Peyer's patch (tissue), 4 donors: ENCODE measurements at regions not wholly inside any gene's neighbourhood (a gene's known extent, or its start where the extent isn't known, plus 50 kb on each side); places are given as distances from the start of the nearest gene placed in this dataset.

ENCODE experiments used
- DNase-seq, 3 donors: peaks; one replicate each; pipeline ENCODE4 v3.0.0-alpha.2; 2017 to 2019
- H3K27ac ChIP-seq, 4 donors: fragments of 200-600 bp; sonication (generic); one replicate each; pipeline ENCODE4 v1.5.1; 2016 to 2019
- H3K27me3 ChIP-seq, 2 donors: fragments of 200-600 bp; sonication (generic); one replicate each; pipeline ENCODE4 v1.5.1; 2019
- H3K36me3 ChIP-seq, 3 donors: fragments of 200-600 bp; sonication (generic); one replicate each; pipeline ENCODE4 v1.5.1; 2016 to 2019
- H3K4me1 ChIP-seq, 4 donors: fragments of 200-600 bp; sonication (generic); one replicate each; pipeline ENCODE4 v1.5.1; 2016 to 2019
- H3K4me3 ChIP-seq, 4 donors: fragments of 200-600 bp; sonication (generic); 1 replicate in 3 of 4; 2 replicates in 1 of 4; pipeline ENCODE4 v1.5.1; 2016 to 2019; ENCODE audit warnings: mild to moderate bottlenecking in 1 of 4
- H3K9me3 ChIP-seq, 4 donors: fragments of 200-600 bp; sonication (generic); one replicate each; pipeline ENCODE4 v1.5.1; 2016 to 2019; ENCODE audit warnings: mild to moderate bottlenecking in 1 of 4
- POLR2A ChIP-seq, 2 donors: fragments of 450-650 bp; IDR thresholded peaks; one replicate each; pipeline ENCODE4 v1.5.1; 2017; ENCODE audit warnings: antibody characterized with exemption in 2 of 2, mild to moderate bottlenecking in 2 of 2, moderate library complexity in 2 of 2
- TF ChIP-seq, protein P1 (sequence below), 6 experiments: fragments of 450-650 bp in 4 of 6; fragments of 200-600 bp in 2 of 6; sonication (generic) in 1 of 6; IDR thresholded peaks; one replicate each; pipeline ENCODE4 v1.5.1; 2017 to 2019; ENCODE audit warnings: antibody characterized with exemption in 6 of 6, mild to moderate bottlenecking in 3 of 6, moderate library complexity in 1 of 6

DNA sequence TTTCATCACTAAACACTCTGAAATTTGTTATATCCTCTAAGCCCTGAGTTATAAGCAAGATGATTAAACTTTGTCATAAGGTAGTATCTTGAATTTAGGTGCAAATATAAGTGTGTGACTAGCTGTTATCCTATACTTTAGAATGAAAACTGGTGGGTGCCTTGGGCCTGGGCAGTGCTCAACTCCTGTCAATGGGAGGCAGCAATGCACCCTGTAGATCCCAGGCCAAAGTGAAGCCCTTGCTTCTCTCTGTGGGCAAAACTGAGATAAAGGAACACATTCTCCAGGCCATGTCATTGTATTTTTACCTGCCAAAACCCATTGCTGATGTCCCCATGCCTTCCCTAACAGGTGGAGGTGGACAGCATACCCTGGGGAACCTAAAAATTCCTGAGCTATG is 525.2 kb downstream of the TNS1 start:
- Histone ChIP-seq H3K9me3 (no peaks in the 10 kb centered on the region), H3K4me1 (no peaks in the 10 kb centered on the region), H3K27me3 (no peaks in the 10 kb centered on the region), H3K4me3 (no peak overlapping the region), H3K36me3 (no peaks in the 10 kb centered on the region), H3K27ac (no peak overlapping the region)
- DNase-seq = no peak
- no peak for TF ChIP-seq POLR2A (IDR thresholded peaks at IDR 0.05)
- TF ChIP-seq, protein P1, sequence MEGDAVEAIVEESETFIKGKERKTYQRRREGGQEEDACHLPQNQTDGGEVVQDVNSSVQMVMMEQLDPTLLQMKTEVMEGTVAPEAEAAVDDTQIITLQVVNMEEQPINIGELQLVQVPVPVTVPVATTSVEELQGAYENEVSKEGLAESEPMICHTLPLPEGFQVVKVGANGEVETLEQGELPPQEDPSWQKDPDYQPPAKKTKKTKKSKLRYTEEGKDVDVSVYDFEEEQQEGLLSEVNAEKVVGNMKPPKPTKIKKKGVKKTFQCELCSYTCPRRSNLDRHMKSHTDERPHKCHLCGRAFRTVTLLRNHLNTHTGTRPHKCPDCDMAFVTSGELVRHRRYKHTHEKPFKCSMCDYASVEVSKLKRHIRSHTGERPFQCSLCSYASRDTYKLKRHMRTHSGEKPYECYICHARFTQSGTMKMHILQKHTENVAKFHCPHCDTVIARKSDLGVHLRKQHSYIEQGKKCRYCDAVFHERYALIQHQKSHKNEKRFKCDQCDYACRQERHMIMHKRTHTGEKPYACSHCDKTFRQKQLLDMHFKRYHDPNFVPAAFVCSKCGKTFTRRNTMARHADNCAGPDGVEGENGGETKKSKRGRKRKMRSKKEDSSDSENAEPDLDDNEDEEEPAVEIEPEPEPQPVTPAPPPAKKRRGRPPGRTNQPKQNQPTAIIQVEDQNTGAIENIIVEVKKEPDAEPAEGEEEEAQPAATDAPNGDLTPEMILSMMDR (IDR thresholded peaks at IDR 0.05) = no peak

- Histone ChIP-seq H3K27me3 (no peaks in the 10 kb centered on the region), H3K4me3 (no peak overlapping the region), H3K4me1 (no peaks in the 10 kb centered on the region), H3K27ac (no peak overlapping the region), H3K36me3 (no peaks in the 10 kb centered on the region), H3K9me3 (no peaks in the 10 kb centered on the region)
- DNase-seq = no peak
- TF ChIP-seq, protein P1 (IDR thresholded peaks at IDR 0.05) = no peak
- TF ChIP-seq POLR2A (IDR thresholded peaks at IDR 0.05) = no peak
Measured at GRCh38 chr2:217475791-217476190, 527.0 kb downstream of the TNS1 start.

DNA sequence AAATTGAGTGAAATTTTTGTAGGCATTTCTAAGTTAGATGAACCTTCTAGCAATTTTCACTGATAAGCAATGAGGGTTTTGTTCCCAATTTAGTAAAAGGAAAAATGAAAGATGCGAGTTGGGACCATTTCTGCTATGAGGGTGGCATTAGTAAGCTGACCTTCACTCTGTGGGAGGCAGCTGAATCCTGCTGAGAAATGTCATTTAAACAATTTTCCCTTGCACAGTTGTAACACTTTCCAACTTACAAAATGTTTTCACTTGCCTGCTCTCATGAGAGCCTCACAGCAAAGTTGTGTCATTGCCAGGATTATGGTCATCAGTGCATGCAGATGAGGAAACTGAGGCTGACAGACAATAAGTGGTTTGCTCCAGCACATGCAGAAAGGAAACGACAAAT is 527.7 kb downstream of the TNS1 start:
- Histone ChIP-seq H3K27ac (no peak overlapping the region), H3K4me1 (no peaks in the 10 kb centered on the region), H3K27me3 (no peaks in the 10 kb centered on the region), H3K9me3 (no peaks in the 10 kb centered on the region), H3K4me3 (no peak overlapping the region), H3K36me3 (no peaks in the 10 kb centered on the region)
- no peak for TF ChIP-seq POLR2A (IDR thresholded peaks at IDR 0.05)
- TF ChIP-seq, protein P1 (IDR thresholded peaks at IDR 0.05) = no peak
- no peak for DNase-seq

GRCh38 chr2:217471319-217471718 is 531.5 kb downstream of the TNS1 start:
- H3K36me3 ChIP-seq = no peaks in the 10 kb centered on the region
- H3K27me3 ChIP-seq = no peaks in the 10 kb centered on the region
- no peak for TF ChIP-seq POLR2A (IDR thresholded peaks at IDR 0.05)
- TF ChIP-seq, protein P1 (IDR thresholded peaks at IDR 0.05) = no peak
- H3K9me3 ChIP-seq = no peaks in the 10 kb centered on the region
- no peak overlapping the region for H3K4me3 ChIP-seq
- no peaks in the 10 kb centered on the region for H3K4me1 ChIP-seq
- no peak for DNase-seq
- H3K27ac ChIP-seq = no peak overlapping the region

DNA sequence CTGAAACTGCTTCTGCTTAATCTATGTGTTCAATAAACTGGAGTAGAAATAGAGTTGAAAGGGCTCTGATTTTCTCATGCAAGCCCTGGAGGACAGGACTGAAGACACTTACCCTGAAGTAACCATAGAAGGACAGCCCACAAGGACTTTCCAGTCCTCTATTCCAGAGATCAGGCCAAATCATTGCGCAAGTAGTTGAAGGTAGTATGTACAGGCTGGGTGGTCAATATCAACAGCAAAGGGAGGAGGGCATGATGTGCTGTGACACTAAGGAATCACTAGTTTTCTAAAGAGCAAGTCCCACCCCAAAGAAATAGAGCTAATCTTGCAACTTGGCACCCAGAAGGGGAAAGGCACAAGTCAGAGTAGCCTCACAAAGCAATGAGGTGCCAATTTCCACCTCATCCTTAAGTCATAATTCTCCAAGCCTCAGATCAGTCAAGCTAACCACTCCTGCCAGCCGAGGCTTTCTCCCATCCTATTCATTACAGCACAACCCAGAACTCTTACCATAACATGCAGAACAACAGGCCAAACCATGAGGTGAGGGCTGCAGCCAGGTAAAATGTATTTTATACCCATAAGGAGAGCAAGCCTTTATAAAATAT is 533.5 kb downstream of the TNS1 start:
- no peak for TF ChIP-seq POLR2A (IDR thresholded peaks at IDR 0.05)
- TF ChIP-seq, protein P1 (IDR thresholded peaks at IDR 0.05) = no peak
- DNase-seq = no peak
- H3K27ac ChIP-seq = no peak overlapping the region
- no peaks in the 10 kb centered on the region for H3K36me3 ChIP-seq
- no peaks in the 10 kb centered on the region for H3K4me1 ChIP-seq
- no peaks in the 10 kb centered on the region for H3K9me3 ChIP-seq
- H3K4me3 ChIP-seq = no peak overlapping the region
- H3K27me3 ChIP-seq = no peaks in the 10 kb centered on the region
